ENCODE measurements at regions not wholly inside any gene's neighbourhood (a gene's known extent, or its start where the extent isn't known, plus 50 kb on each side); places are given as distances from the start of the nearest gene placed in this dataset.

DNA sequence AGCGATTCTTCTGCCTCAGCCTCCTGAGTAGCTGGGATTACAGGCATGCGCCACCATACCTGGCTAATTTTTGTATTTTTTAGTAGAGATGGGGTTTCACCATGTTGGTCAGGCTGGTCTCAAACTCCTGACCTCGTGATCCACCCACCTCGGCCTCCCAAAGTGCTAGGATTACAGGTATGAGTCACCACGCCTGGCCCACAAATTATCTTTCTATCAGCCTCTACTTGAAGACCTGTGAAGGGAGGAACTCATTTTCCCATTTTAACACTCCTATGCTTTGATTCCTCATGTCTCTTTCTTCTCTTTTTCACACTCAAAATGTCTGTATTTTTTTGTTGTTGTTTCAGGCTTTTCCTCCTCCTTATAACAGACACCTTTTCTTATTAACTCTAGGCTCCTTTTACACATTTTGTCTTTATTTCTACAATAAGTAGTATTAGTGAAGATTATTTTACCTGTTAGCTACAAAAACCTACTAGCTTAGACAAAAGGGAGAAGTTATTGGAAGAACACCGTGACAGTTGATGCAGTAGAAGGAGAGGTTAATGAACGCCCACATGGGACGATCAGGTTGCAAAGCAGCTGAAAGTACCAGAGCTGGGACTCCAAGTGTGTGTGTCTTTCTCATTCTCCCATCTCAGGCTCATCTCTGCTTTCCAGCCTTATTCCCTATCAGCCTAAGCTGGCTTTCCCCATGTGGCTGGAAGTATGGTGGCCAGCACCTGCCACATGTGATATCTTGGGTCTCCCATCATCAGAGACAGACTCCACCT lies 97.6 kb upstream of the AGAP1 start:
- no peaks in the 10 kb centered on the region for H3F3A ChIP-seq (ENCODE audit: insufficient read depth, low read length)
- no peak overlapping the region for H3K27ac ChIP-seq (ENCODE audit: low read length)
- H3K9me2 ChIP-seq (replicated peaks; ENCODE audit: insufficient read depth, low read length), result no peaks in the 10 kb centered on the region
- TF ChIP-seq, protein P1, sequence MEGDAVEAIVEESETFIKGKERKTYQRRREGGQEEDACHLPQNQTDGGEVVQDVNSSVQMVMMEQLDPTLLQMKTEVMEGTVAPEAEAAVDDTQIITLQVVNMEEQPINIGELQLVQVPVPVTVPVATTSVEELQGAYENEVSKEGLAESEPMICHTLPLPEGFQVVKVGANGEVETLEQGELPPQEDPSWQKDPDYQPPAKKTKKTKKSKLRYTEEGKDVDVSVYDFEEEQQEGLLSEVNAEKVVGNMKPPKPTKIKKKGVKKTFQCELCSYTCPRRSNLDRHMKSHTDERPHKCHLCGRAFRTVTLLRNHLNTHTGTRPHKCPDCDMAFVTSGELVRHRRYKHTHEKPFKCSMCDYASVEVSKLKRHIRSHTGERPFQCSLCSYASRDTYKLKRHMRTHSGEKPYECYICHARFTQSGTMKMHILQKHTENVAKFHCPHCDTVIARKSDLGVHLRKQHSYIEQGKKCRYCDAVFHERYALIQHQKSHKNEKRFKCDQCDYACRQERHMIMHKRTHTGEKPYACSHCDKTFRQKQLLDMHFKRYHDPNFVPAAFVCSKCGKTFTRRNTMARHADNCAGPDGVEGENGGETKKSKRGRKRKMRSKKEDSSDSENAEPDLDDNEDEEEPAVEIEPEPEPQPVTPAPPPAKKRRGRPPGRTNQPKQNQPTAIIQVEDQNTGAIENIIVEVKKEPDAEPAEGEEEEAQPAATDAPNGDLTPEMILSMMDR (IDR thresholded peaks at IDR 0.05; ENCODE audit: low read length), result no peak
- TF ChIP-seq EZH2phosphoT487 (IDR thresholded peaks at IDR 0.05; ENCODE audit: low read length), result no peak
- no peak for TF ChIP-seq EZH2 (optimal IDR thresholded peaks at IDR 0.05; ENCODE audit: low read depth, low read length)
- no peak overlapping the region for H3K4me2 ChIP-seq (ENCODE audit: low read depth, low read length)
- H2AFZ ChIP-seq (ENCODE audit: low read length), result no peak overlapping the region
- no peaks in the 10 kb centered on the region for H3K9me3 ChIP-seq (replicated peaks; ENCODE audit: insufficient read depth, low read length)
- H3K4me3 ChIP-seq (ENCODE audit: low read length), result no peak overlapping the region
- no peak for DNase-seq
- no peaks in the 10 kb centered on the region for H4K20me1 ChIP-seq (ENCODE audit: insufficient read depth, low read length)
- no peak overlapping the region for H3K9ac ChIP-seq (ENCODE audit: low read length)
- no peaks in the 10 kb centered on the region for H3K79me2 ChIP-seq (ENCODE audit: low read length)
- no peaks in the 10 kb centered on the region for H3K27me3 ChIP-seq (replicated peaks; ENCODE audit: insufficient read depth, low read length)
- H3K4me1 ChIP-seq (ENCODE audit: low read length), result peaks cover 5% of the 10 kb centered on the region
- H3K36me3 ChIP-seq (replicated peaks; ENCODE audit: insufficient read depth, low read length), result no peaks in the 10 kb centered on the region

GRCh38 chr2:235398321-235398720 lies 95.5 kb upstream of the AGAP1 start:
- no peaks in the 10 kb centered on the region for H3F3A ChIP-seq (ENCODE audit: insufficient read depth, low read length)
- H3K9me3 ChIP-seq (replicated peaks; ENCODE audit: insufficient read depth, low read length), result no peaks in the 10 kb centered on the region
- TF ChIP-seq EZH2phosphoT487 (IDR thresholded peaks at IDR 0.05; ENCODE audit: low read length) (no peak), EZH2 (optimal IDR thresholded peaks at IDR 0.05; ENCODE audit: low read depth, low read length) (no peak)
- TF ChIP-seq, protein P1 (IDR thresholded peaks at IDR 0.05; ENCODE audit: low read length), result no peak
- H3K9ac ChIP-seq (ENCODE audit: low read length), result no peak overlapping the region
- H2AFZ ChIP-seq (ENCODE audit: low read length), result no peak overlapping the region
- H3K4me2 ChIP-seq (ENCODE audit: low read depth, low read length), result no peak overlapping the region
- no peaks in the 10 kb centered on the region for H3K9me2 ChIP-seq (replicated peaks; ENCODE audit: insufficient read depth, low read length)
- H4K20me1 ChIP-seq (ENCODE audit: insufficient read depth, low read length), result no peaks in the 10 kb centered on the region
- no peak overlapping the region for H3K4me3 ChIP-seq (ENCODE audit: low read length)
- no peak for DNase-seq
- no peaks in the 10 kb centered on the region for H3K4me1 ChIP-seq (ENCODE audit: low read length)
- no peaks in the 10 kb centered on the region for H3K27me3 ChIP-seq (replicated peaks; ENCODE audit: insufficient read depth, low read length)
- H3K27ac ChIP-seq (ENCODE audit: low read length), result no peak overlapping the region
- no peaks in the 10 kb centered on the region for H3K79me2 ChIP-seq (ENCODE audit: low read length)
- H3K36me3 ChIP-seq (replicated peaks; ENCODE audit: insufficient read depth, low read length), result no peaks in the 10 kb centered on the region

- no peak for DNase-seq
- no peaks in the 10 kb centered on the region for H3F3A ChIP-seq (ENCODE audit: insufficient read depth, low read length)
- TF ChIP-seq, protein P1 (IDR thresholded peaks at IDR 0.05; ENCODE audit: low read length), result no peak
- TF ChIP-seq EZH2 (optimal IDR thresholded peaks at IDR 0.05; ENCODE audit: low read depth, low read length), result no peak
- no peak for TF ChIP-seq EZH2phosphoT487 (IDR thresholded peaks at IDR 0.05; ENCODE audit: low read length)
These were observed 93.9 kb upstream of the AGAP1 start for GRCh38 chr2:235399895-235400294.

More at GRCh38 chr2:235399895-235400294, 93.9 kb upstream of the AGAP1 start:
- Histone ChIP-seq H3K79me2 (ENCODE audit: low read length) (no peaks in the 10 kb centered on the region), H3K4me3 (ENCODE audit: low read length) (no peak overlapping the region), H3K27me3 (replicated peaks; ENCODE audit: insufficient read depth, low read length) (no peaks in the 10 kb centered on the region), H3K9me2 (replicated peaks; ENCODE audit: insufficient read depth, low read length) (no peaks in the 10 kb centered on the region), H4K20me1 (ENCODE audit: insufficient read depth, low read length) (no peaks in the 10 kb centered on the region), H2AFZ (ENCODE audit: low read length) (no peak overlapping the region), H3K4me2 (ENCODE audit: low read depth, low read length) (no peak overlapping the region), H3K9ac (ENCODE audit: low read length) (no peak overlapping the region), H3K27ac (ENCODE audit: low read length) (no peak overlapping the region), H3K9me3 (replicated peaks; ENCODE audit: insufficient read depth, low read length) (no peaks in the 10 kb centered on the region), H3K4me1 (ENCODE audit: low read length) (no peaks in the 10 kb centered on the region), H3K36me3 (replicated peaks; ENCODE audit: insufficient read depth, low read length) (no peaks in the 10 kb centered on the region)

Data from MM.1S (cell line).